CD14-positive monocyte (primary cell): ENCODE measurements at regions not wholly inside any gene's neighbourhood (a gene's known extent, or its start where the extent isn't known, plus 50 kb on each side); places are given as distances from the start of the nearest gene placed in this dataset.

Experiments used
- DNase-seq, 3 donors: peaks; one replicate each; pipeline ENCODE4 v3.0.0-alpha.2; 2011 to 2022
- H2AFZ ChIP-seq: 2 replicates; pipeline ENCODE4 v1.6.0; 2012; ENCODE audit warnings: mild to moderate bottlenecking, low read depth, low read length, inconsistent platforms; ENCODE audit not compliant: insufficient read depth, poor library complexity, severe bottlenecking
- H3K27ac ChIP-seq, 2 donors: 1 replicate in 1 of 2; 2 replicates in 1 of 2; pipeline ENCODE4 v1.5.1; 2012 to 2013; ENCODE audit warnings: low read length in 2 of 2, control low read depth in 1 of 2, inconsistent platforms in 1 of 2, low read depth in 1 of 2, mild to moderate bottlenecking in 1 of 2
- H3K27me3 ChIP-seq, 2 donors: one replicate each; pipeline versions ENCODE4 v1.6.0 to v1.6.1; 2011 to 2013; ENCODE audit warnings: low read length in 2 of 2; ENCODE audit not compliant: control insufficient read depth in 2 of 2, insufficient read depth in 2 of 2
- H3K36me3 ChIP-seq, 2 donors: replicated peaks in 1 of 2; 1 replicate in 1 of 2; 2 replicates in 1 of 2; pipeline versions ENCODE4 v1.5.1 to v1.6.1; 2012 to 2013; ENCODE audit warnings: low read length in 2 of 2, control low read depth in 1 of 2, inconsistent platforms in 1 of 2, mild to moderate bottlenecking in 1 of 2; ENCODE audit not compliant: insufficient read depth in 2 of 2, control insufficient read depth in 1 of 2
- H3K4me1 ChIP-seq, 2 donors: 1 replicate in 1 of 2; 2 replicates in 1 of 2; pipeline versions ENCODE4 v1.5.1 to v1.6.1; 2012 to 2013; ENCODE audit warnings: low read length in 2 of 2, control low read depth in 1 of 2, inconsistent platforms in 1 of 2, mild to moderate bottlenecking in 1 of 2, moderate library complexity in 1 of 2; ENCODE audit not compliant: insufficient read depth in 2 of 2, control insufficient read depth in 1 of 2
- H3K4me2 ChIP-seq: replicated peaks from 2 replicates; pipeline ENCODE3; 2012; ENCODE audit warnings: low read length, moderate library complexity, mild to moderate bottlenecking; ENCODE audit not compliant: poor library complexity, severe bottlenecking; ENCODE audit errors: extremely low read depth
- H3K4me3 ChIP-seq, 3 experiments: fragments of 200-600 bp in 1 of 3; sonication (generic) in 1 of 3; replicated peaks in 1 of 3; 1 replicate in 2 of 3; 2 replicates in 1 of 3; pipeline ENCODE4 v1.5.1; 2011 to 2013; ENCODE audit warnings: low read length in 3 of 3, mild to moderate bottlenecking in 3 of 3, control low read depth in 2 of 3, low read depth in 2 of 3, inconsistent platforms in 1 of 3, moderate library complexity in 1 of 3
- H3K79me2 ChIP-seq: 2 replicates; pipeline ENCODE4 v1.6.0; 2012; ENCODE audit warnings: mild to moderate bottlenecking, control low read depth, inconsistent platforms, low read length, moderate library complexity; ENCODE audit not compliant: insufficient read depth
- H3K9ac ChIP-seq: 2 replicates; pipeline ENCODE4 v1.6.0; 2017; ENCODE audit warnings: low read length, mild to moderate bottlenecking; ENCODE audit not compliant: insufficient read depth, poor library complexity, severe bottlenecking
- H3K9me3 ChIP-seq, 2 donors: replicated peaks in 1 of 2; 1 replicate in 1 of 2; 2 replicates in 1 of 2; pipeline versions ENCODE4 v1.5.1 to v1.6.1; 2012 to 2013; ENCODE audit warnings: low read length in 2 of 2, control low read depth in 1 of 2; ENCODE audit not compliant: control insufficient read depth in 1 of 2, insufficient read depth in 1 of 2
- H4K20me1 ChIP-seq: 2 replicates; pipeline ENCODE4 v1.6.0; 2012; ENCODE audit warnings: mild to moderate bottlenecking, low read length, control low read depth, moderate library complexity; ENCODE audit not compliant: insufficient read depth
- H3K27ac Mint-ChIP-seq, 7 donors: one replicate each; pipeline ENCODE4 v1.8.0; 2020; ENCODE audit warnings: mild to moderate bottlenecking in 7 of 7, mixed read lengths in 7 of 7, moderate library complexity in 6 of 7, inconsistent platforms in 2 of 7
- H3K27me3 Mint-ChIP-seq, 3 donors: one replicate each; pipeline ENCODE4 v1.8.0; 2021 to 2022; ENCODE audit warnings: low read depth in 3 of 3, mild to moderate bottlenecking in 3 of 3, mixed read lengths in 3 of 3, moderate library complexity in 3 of 3, inconsistent platforms in 1 of 3
- H3K36me3 Mint-ChIP-seq, 2 donors: one replicate each; pipeline ENCODE4 v1.8.0; 2020; ENCODE audit warnings: mixed read lengths in 2 of 2, inconsistent platforms in 1 of 2, mild to moderate bottlenecking in 1 of 2
- H3K4me1 Mint-ChIP-seq: one replicate; pipeline ENCODE4 v1.8.0; 2020; ENCODE audit warnings: mild to moderate bottlenecking, mixed read lengths
- H3K4me3 Mint-ChIP-seq, 2 donors: one replicate each; pipeline ENCODE4 v1.8.0; 2020; ENCODE audit warnings: mild to moderate bottlenecking in 2 of 2, mixed read lengths in 2 of 2, moderate library complexity in 1 of 2
- H3K9me3 Mint-ChIP-seq, 7 donors: one replicate each; pipeline ENCODE4 v1.8.0; 2020 to 2022; ENCODE audit warnings: mixed read lengths in 7 of 7, mild to moderate bottlenecking in 6 of 7, moderate library complexity in 6 of 7, inconsistent platforms in 2 of 7
- WGBS: methylation state at CpG from one replicate; pipeline ENCODE4 v1.1.5; 2013; ENCODE audit warnings: missing lambda C conversion rate; ENCODE audit not compliant: insufficient coverage; 5-methylcytosine and 5-hydroxymethylcytosine counted together
- intact Hi-C, 2 donors: fragments of 100-400 bp; cut with micrococcal nuclease; formaldehyde crosslinking; loops; one replicate each; pipeline versions ENCODE4 v1.15.0 to v1.15.1; 2023
- TF ChIP-seq, protein P1 (sequence below): fragments of 200-600 bp; IDR thresholded peaks from one replicate; pipeline ENCODE4 v1.8.0; 2022; ENCODE audit warnings: antibody characterized with exemption, mild to moderate bottlenecking

DNA sequence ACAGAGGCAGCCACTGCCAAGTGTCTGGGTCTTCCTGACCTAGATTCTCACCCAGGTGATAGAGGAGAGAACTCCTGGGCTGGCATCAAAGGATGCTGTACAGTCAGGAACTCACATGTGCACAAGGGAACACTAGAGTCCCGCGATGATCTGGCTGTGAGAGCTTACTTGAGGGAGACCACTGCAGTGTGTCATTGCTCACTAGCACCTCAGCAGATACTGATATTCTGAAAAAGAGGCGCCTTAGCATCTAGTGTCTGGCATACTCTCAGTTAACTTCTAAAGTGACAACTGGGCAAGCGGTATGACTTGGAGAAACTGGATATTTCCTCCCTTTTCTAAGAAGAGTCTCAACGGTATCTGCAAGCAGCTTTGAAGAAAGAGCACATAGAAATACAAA lies 189.9 kb downstream of the CMPK2 start:
- Histone ChIP-seq H4K20me1 (no peaks in the 10 kb centered on the region), H3K4me1 (no peaks in the 10 kb centered on the region), H3K79me2 (no peaks in the 10 kb centered on the region), H3K4me2 (no peak overlapping the region), H3K9ac (no peak overlapping the region), H3K27me3 (no peaks in the 10 kb centered on the region), H2AFZ (no peak overlapping the region), H3K27ac (no peak overlapping the region), H3K9me3 (no peaks in the 10 kb centered on the region), H3K4me3 (no peak overlapping the region), H3K36me3 (no peaks in the 10 kb centered on the region)
- DNase-seq: no peak
- TF ChIP-seq, protein P1, sequence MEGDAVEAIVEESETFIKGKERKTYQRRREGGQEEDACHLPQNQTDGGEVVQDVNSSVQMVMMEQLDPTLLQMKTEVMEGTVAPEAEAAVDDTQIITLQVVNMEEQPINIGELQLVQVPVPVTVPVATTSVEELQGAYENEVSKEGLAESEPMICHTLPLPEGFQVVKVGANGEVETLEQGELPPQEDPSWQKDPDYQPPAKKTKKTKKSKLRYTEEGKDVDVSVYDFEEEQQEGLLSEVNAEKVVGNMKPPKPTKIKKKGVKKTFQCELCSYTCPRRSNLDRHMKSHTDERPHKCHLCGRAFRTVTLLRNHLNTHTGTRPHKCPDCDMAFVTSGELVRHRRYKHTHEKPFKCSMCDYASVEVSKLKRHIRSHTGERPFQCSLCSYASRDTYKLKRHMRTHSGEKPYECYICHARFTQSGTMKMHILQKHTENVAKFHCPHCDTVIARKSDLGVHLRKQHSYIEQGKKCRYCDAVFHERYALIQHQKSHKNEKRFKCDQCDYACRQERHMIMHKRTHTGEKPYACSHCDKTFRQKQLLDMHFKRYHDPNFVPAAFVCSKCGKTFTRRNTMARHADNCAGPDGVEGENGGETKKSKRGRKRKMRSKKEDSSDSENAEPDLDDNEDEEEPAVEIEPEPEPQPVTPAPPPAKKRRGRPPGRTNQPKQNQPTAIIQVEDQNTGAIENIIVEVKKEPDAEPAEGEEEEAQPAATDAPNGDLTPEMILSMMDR: no peak
- Mint-ChIP-seq H3K4me3 (no peak overlapping the region), H3K27ac (no peak overlapping the region), H3K27me3 (peaks cover 0 to 2% (median 1%) of the 10 kb centered on the region in 3 donors), H3K36me3 (no peaks in the 10 kb centered on the region), H3K9me3 (peaks cover 0 to 4% (median 0%) of the 10 kb centered on the region in 7 donors), H3K4me1 (no peaks in the 10 kb centered on the region)
- 94% methylated on average over 3 of the region's 5 CpGs for WGBS
- intact Hi-C loops: no loop called here

DNA sequence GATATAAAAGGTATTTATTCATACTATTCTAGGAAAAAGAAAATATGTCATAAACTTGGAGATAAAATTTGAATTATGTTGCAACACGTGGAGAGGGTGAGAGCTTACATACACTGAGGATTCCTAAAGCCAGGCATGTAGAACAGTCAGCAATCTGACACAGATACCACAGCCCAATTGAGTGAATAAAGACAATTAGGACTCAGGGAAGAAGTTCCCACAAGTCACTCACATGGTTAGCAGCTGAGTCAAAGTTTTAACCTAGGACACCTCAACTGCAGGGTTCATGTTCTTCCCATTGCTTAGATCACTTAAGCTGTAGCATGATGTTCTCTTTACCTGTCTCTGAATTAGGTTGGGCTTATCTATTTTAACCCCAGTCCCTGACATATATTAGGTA lies 189.5 kb downstream of the CMPK2 start:
- H3K27me3 Mint-ChIP-seq: peaks cover 0 to 2% (median 1%) of the 10 kb centered on the region in 3 donors
- no CpG with 5 or more reads among the region's 1 CpG for WGBS
- no peak overlapping the region for H3K4me2 ChIP-seq
- H3K36me3 ChIP-seq: no peaks in the 10 kb centered on the region
- no peak overlapping the region for H3K4me3 ChIP-seq
- DNase-seq: no peak
- H3K36me3 Mint-ChIP-seq: no peaks in the 10 kb centered on the region
- no peak overlapping the region for H3K27ac ChIP-seq
- H3K4me1 ChIP-seq: no peaks in the 10 kb centered on the region
- no peaks in the 10 kb centered on the region for H3K4me1 Mint-ChIP-seq
- no peaks in the 10 kb centered on the region for H3K27me3 ChIP-seq
- TF ChIP-seq, protein P1: no peak
- no peaks in the 10 kb centered on the region for H3K79me2 ChIP-seq
- H2AFZ ChIP-seq: no peak overlapping the region
- H4K20me1 ChIP-seq: no peaks in the 10 kb centered on the region
- peaks cover 0 to 4% (median 0%) of the 10 kb centered on the region in 7 donors for H3K9me3 Mint-ChIP-seq
- no peak overlapping the region for H3K27ac Mint-ChIP-seq
- H3K9me3 ChIP-seq: no peaks in the 10 kb centered on the region
- H3K4me3 Mint-ChIP-seq: no peak overlapping the region
- no peak overlapping the region for H3K9ac ChIP-seq
- intact Hi-C loops: no loop called here
